OCI-LY3 (cell line): ENCODE measurements at regions not wholly inside any gene's neighbourhood (a gene's known extent, or its start where the extent isn't known, plus 50 kb on each side); places are given as distances from the start of the nearest gene placed in this dataset.

Experiments
- H2AFZ ChIP-seq: fragments of 200-600, 300-600 bp; shearing (Covaris generic); 2 replicates; pipeline ENCODE4 v1.6.0; 2014; ENCODE audit warnings: antibody characterized with exemption, low read depth, low read length
- H3K27ac ChIP-seq: fragments of 200-600, 300-600 bp; sonication (generic); 2 replicates; pipeline ENCODE4 v1.5.1; 2014; ENCODE audit warnings: mild to moderate bottlenecking, low read length, moderate library complexity, mixed read lengths
- H3K27me3 ChIP-seq: fragments of 200-600, 300-600 bp; sonication (generic); 2 replicates; pipeline ENCODE4 v1.6.1; 2014; ENCODE audit warnings: low read depth, low read length, mixed read lengths
- H3K36me3 ChIP-seq: fragments of 200-600, 300-600 bp; sonication (generic); replicated peaks from 2 replicates; pipeline ENCODE3; 2014; ENCODE audit warnings: low read depth, low read length, mixed read lengths
- H3K4me1 ChIP-seq: fragments of 300-600, 200-600 bp; sonication (generic); 2 replicates; pipeline ENCODE4 v1.6.1; 2014; ENCODE audit warnings: low read length, mixed read lengths
- H3K4me2 ChIP-seq: fragments of 200-600, 300-600 bp; sonication (generic); 2 replicates; pipeline ENCODE4 v1.6.1; 2014; ENCODE audit warnings: low read length, mixed read lengths
- H3K4me3 ChIP-seq: fragments of 300-600, 200-600 bp; sonication (generic); 2 replicates; pipeline ENCODE4 v1.5.1; 2014; ENCODE audit warnings: antibody characterized with exemption, mild to moderate bottlenecking, low read length, moderate library complexity
- H3K79me2 ChIP-seq: fragments of 300-600, 200-600 bp; shearing (Covaris generic); 2 replicates; pipeline ENCODE4 v1.6.1; 2014; ENCODE audit warnings: mild to moderate bottlenecking, low read length, mixed read lengths
- H3K9ac ChIP-seq: fragments of 300-600, 200-600 bp; shearing (Covaris generic); 2 replicates; pipeline ENCODE4 v1.6.0; 2014; ENCODE audit warnings: mild to moderate bottlenecking, low read length, moderate library complexity
- H3K9me3 ChIP-seq: fragments of 200-600, 300-600 bp; shearing (Covaris generic); 2 replicates; pipeline ENCODE4 v1.6.1; 2014; ENCODE audit warnings: low read length, mixed read lengths; ENCODE audit not compliant: insufficient read depth
- H4K20me1 ChIP-seq: fragments of 200-600, 300-600 bp; sonication (generic); 2 replicates; pipeline ENCODE4 v1.6.1; 2016; ENCODE audit warnings: low read length, mixed read lengths; ENCODE audit not compliant: insufficient read depth
- CTCF ChIP-seq: fragments of 200-600, 300-600 bp; sonication (generic); IDR thresholded peaks from 2 replicates; pipeline ENCODE4 v1.5.1; 2014; ENCODE audit warnings: antibody characterized with exemption, low read length, low read depth
- EZH2phosphoT487 ChIP-seq: fragments of 200-600 bp; shearing (Covaris generic); IDR thresholded peaks from 2 replicates; pipeline ENCODE4 v1.6.1; 2018; ENCODE audit warnings: antibody characterized with exemption, mixed run types, low read depth

- H3K9me3 ChIP-seq: no peaks in the 10 kb centered on the region
- H4K20me1 ChIP-seq: no peaks in the 10 kb centered on the region
- H3K36me3 ChIP-seq: no peaks in the 10 kb centered on the region
- H3K9ac ChIP-seq: no peak overlapping the region
- no peaks in the 10 kb centered on the region for H3K4me1 ChIP-seq
- H3K4me3 ChIP-seq: no peak overlapping the region
- no peaks in the 10 kb centered on the region for H3K79me2 ChIP-seq
- no peaks in the 10 kb centered on the region for H3K27me3 ChIP-seq
- no peak overlapping the region for H2AFZ ChIP-seq
- no peak for TF ChIP-seq EZH2phosphoT487
- TF ChIP-seq CTCF: no peak
- no peak overlapping the region for H3K4me2 ChIP-seq
- no peak overlapping the region for H3K27ac ChIP-seq
Measured at GRCh38 chr12:74476234-74476633, 61.4 kb upstream of the ATXN7L3B start.

- TF ChIP-seq CTCF (no peak), EZH2phosphoT487 (no peak)
- Histone ChIP-seq H3K9me3 (no peaks in the 10 kb centered on the region), H3K4me2 (no peak overlapping the region), H3K79me2 (no peaks in the 10 kb centered on the region), H3K4me3 (no peak overlapping the region), H3K27me3 (no peaks in the 10 kb centered on the region), H2AFZ (no peak overlapping the region), H3K27ac (no peak overlapping the region), H3K4me1 (no peaks in the 10 kb centered on the region), H3K36me3 (no peaks in the 10 kb centered on the region), H3K9ac (no peak overlapping the region), H4K20me1 (no peaks in the 10 kb centered on the region)
Measured at GRCh38 chr12:74481078-74481477, 56.6 kb upstream of the ATXN7L3B start.

- no peaks in the 10 kb centered on the region for H3K27me3 ChIP-seq
Measured at GRCh38 chr12:74482115-74482514, 55.5 kb upstream of the ATXN7L3B start.

GRCh38 chr12:74483057-74483456 is 54.6 kb upstream of the ATXN7L3B start:
- no peak overlapping the region for H2AFZ ChIP-seq
- H3K27me3 ChIP-seq: no peaks in the 10 kb centered on the region
- no peaks in the 10 kb centered on the region for H3K9me3 ChIP-seq
- H3K27ac ChIP-seq: no peak overlapping the region
- H3K4me1 ChIP-seq: peaks cover 2% of the 10 kb centered on the region
- H3K36me3 ChIP-seq: no peaks in the 10 kb centered on the region
- no peak overlapping the region for H3K4me2 ChIP-seq
- no peak overlapping the region for H3K4me3 ChIP-seq
- H3K79me2 ChIP-seq: no peaks in the 10 kb centered on the region
- H3K9ac ChIP-seq: no peak overlapping the region
- no peak for TF ChIP-seq CTCF
- TF ChIP-seq EZH2phosphoT487: no peak
- no peaks in the 10 kb centered on the region for H4K20me1 ChIP-seq

More at GRCh38 chr12:74482115-74482514, 55.5 kb upstream of the ATXN7L3B start:
- Histone ChIP-seq H3K4me1 (no peaks in the 10 kb centered on the region), H2AFZ (no peak overlapping the region), H3K9ac (no peak overlapping the region), H3K4me3 (no peak overlapping the region), H3K4me2 (no peak overlapping the region), H3K79me2 (no peaks in the 10 kb centered on the region), H3K27ac (no peak overlapping the region), H3K9me3 (no peaks in the 10 kb centered on the region), H4K20me1 (no peaks in the 10 kb centered on the region), H3K36me3 (no peaks in the 10 kb centered on the region)
- TF ChIP-seq EZH2phosphoT487 (no peak), CTCF (no peak)
